Stimulated activated CD4-positive, alpha-beta T cell treated with anti-CD3 and anti-CD28 coated beads, Interleukin-1b, Interleukin-23, amount 100 ng/mL, for 4 hours (primary cell): ENCODE measurements at regions not wholly inside any gene's neighbourhood (a gene's known extent, or its start where the extent isn't known, plus 50 kb on each side); places are given as distances from the start of the nearest gene placed in this dataset.

Source experiments
- DNase-seq, 2 donors: peaks; one replicate each; pipeline ENCODE4 v3.0.0-alpha.2; 2020; ENCODE audit warnings: low read depth in 2 of 2

DNA sequence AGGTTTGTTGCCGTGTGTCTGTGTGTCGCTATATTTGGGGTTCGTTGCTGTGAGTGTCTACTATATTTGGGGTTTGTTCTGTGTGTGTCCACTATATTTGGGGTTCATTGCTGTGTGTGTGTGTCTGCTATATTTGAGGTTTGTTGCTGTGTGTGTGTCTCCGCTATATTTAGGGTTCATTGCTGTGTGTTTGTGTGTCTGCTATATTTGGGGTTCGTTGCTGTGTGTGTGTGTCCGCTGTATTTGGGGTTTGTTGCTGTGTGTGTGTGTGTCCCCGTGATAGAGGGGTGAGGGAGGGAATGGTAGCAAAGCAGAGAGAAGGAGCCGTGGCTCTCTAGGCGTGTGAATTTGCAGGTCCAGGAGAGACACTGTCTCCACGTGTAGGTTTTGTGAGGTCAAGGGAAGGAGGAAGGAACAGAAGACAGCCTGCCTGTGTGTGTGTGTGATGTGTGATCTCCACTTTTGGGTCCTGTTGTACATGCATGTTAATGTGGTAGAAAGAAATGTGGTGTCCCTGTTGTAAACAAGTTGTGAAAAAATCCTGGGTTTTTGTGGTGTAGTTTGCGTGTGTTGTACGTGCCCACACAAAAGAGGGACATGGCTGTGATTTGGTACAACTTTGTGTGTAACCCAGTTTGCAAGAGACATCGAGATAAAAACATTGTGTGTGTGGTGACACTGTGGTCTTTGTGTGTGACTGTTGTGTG, 56.3 kb upstream of the ECE1 start:
- DNase-seq: no peak

DNA sequence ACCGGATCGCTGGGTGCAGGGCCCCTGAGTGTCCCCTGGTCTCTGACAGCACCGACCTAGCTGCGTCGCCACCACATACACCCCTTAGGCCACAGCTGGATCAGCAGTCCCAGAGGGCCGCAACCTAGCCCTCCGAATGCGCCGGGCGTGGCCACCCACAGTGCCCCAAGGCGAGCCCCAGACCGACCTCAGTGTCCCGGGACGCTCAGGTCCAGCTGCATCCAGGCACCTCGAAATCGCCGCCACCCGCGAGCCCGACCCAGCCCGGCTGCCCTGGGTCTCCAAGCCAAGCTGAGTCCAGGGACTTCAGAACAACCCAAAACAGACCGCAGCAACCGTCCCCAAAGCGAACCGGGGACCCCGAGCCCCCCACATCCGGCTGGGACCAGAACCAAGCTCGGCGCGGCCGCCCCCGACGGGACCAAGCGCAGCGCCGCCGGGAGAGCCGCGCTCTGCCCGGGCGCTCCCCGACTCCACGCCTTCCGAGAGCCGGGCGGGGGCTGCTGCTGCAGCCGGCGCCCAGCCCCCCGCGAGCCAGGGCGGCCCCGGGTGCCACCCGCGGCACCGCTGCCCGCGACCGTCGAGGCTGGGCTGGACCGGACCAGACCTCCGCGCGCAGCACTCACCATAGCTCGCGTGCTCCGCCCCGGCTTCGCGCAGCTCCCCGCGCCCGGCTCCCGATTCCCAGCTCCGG, 54.6 kb upstream of the ECE1 start:
- no peak for DNase-seq

DNA sequence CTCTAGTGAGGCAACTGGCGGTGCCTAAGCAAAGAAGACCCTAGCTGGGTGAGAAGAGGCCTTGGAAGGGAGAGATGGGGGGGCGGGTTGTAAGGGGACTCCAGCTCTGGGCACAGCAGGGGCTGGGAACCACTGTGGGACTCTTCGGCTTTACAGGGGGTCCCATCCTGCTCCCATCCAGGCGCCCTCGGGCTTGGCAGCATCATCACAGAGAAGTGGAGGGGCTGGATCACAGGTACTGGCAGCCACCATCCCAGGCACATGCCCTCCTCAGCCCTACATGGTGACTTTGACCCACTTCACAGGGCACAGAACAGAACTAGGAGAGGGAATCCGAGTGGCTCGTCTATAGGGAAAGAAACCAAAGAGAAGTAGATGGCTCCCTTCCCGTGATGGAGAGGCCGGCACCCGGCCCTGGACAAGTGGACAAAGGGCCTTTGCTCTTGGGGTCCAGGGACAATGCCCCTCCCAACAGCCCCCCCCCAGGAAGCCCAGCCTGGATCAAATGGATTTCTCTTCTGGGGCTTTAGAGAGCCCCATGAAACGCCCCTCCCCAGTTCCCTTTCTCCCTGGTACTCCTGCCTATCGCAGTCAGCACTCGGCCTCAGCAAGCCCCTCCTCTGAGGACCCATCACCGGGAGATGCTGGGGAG, 54.0 kb upstream of the ECE1 start:
- no peak for DNase-seq

- no peak for DNase-seq
Measured at GRCh38 chr1:21342961-21343838, 52.9 kb upstream of the ECE1 start.

DNA sequence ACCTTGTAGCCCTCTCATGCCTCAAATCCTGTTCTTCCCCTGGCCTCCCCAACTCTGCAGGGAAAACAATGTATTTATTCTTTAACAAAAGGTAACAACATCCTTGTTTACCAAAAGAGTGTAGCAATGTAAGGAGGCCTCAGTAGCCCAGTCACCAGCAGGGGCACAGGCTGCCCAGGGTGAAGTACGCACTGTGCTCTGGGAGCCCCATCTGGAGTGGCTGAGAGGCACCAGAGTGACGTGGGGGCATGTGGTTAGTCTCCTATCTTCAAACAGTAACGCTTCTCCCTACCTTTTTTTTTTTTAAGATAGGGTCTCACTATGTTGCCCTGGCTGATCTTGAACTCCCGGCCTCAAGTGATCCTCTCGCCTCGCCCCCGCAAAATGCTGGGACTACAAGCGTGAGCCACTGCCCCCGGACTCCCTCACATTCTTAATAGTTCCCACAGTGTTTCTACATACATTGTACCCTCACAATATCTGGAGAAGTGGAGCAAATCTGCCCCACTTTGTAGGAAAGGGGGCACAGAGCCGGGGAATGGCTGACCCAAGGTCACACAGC, 51.3 kb upstream of the ECE1 start:
- DNase-seq: no peak

GRCh38 chr1:21341022-21341421, 50.8 kb upstream of the ECE1 start:
- DNase-seq: no peak

DNA sequence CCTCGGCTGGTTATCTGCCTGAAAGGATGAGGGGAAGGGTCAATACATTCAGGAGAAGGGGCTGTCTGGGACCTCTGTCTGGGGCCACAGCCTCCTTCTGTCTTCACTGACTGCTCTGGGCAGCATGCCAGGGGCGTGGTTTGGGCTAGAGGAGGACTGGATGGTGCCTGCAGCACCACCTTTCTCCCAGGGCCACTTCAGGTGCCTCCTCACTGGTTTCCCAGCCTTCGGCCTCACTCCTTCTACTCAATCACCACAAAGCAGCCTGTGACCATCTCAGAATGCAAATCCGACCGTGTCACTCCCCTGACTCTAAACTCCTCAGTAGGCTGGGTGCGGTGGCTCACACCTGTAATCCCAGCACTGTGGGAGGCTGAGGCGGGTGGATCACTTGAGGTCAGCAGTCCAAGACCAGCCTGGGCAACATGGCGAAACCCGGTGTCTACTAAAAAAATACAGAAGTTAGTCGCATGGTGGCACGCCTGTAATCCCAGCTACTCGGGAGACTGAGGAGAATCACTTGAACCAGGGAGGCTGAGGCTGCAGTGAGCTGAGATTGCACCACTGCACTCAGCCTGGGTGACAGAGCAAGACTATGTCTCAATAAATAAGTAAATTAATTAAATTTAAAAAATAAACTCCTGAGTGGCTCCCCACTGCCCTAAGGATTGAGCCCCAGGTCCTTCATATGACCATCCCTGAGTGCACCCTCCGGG, 50.1 kb upstream of the ECE1 start:
- DNase-seq: no peak
